DND-41 (cell line): ENCODE measurements at regions not wholly inside any gene's neighbourhood (a gene's known extent, or its start where the extent isn't known, plus 50 kb on each side); places are given as distances from the start of the nearest gene placed in this dataset.

ENCODE experiments used
- CTCF ChIP-seq: IDR thresholded peaks from 2 replicates; pipeline ENCODE4 v1.5.1; 2012; ENCODE audit warnings: borderline replicate concordance, low read length, moderate library complexity, mild to moderate bottlenecking; ENCODE audit not compliant: poor library complexity, severe bottlenecking; ENCODE audit errors: extremely low read depth
- EZH2 ChIP-seq: IDR thresholded peaks from 3 replicates; pipeline ENCODE4 v1.6.1; 2012; ENCODE audit warnings: borderline replicate concordance, low read depth, mild to moderate bottlenecking, moderate library complexity, low read length, inconsistent platforms; ENCODE audit not compliant: severe bottlenecking

- TF ChIP-seq CTCF (no peak), EZH2 (no peak)
Observed at GRCh38 chr5:171659896-171660295, 125.7 kb upstream of the SMIM23 start.
